MM.1S (cell line): ENCODE measurements at regions not wholly inside any gene's neighbourhood (a gene's known extent, or its start where the extent isn't known, plus 50 kb on each side); places are given as distances from the start of the nearest gene placed in this dataset.

Experiments
- DNase-seq: peaks from one replicate; pipeline ENCODE4 v3.0.0-alpha.2; 2015
- H2AFZ ChIP-seq: fragments of 300-600 bp; sonication (generic); 2 replicates; pipeline ENCODE4 v1.6.0; 2016; ENCODE audit warnings: antibody characterized with exemption, low read length
- H3F3A ChIP-seq: fragments of 300-600 bp; sonication (generic); 2 replicates; pipeline ENCODE4 v1.6.1; 2016; ENCODE audit warnings: mild to moderate bottlenecking, antibody characterized with exemption, low read length, moderate library complexity, mixed read lengths; ENCODE audit not compliant: insufficient read depth
- H3K27ac ChIP-seq: fragments of 300-600 bp; sonication (generic); 2 replicates; pipeline ENCODE4 v1.5.1; 2016; ENCODE audit warnings: mild to moderate bottlenecking, low read length
- H3K27me3 ChIP-seq: fragments of 300-600 bp; sonication (generic); replicated peaks from 2 replicates; pipeline ENCODE4 v1.6.0; 2016; ENCODE audit warnings: low read length; ENCODE audit not compliant: insufficient read depth
- H3K36me3 ChIP-seq: fragments of 300-600 bp; sonication (generic); replicated peaks from 2 replicates; pipeline ENCODE4 v1.6.1; 2016; ENCODE audit warnings: mild to moderate bottlenecking, low read length, mixed read lengths; ENCODE audit not compliant: insufficient read depth
- H3K4me1 ChIP-seq: fragments of 300-600 bp; sonication (generic); 2 replicates; pipeline ENCODE4 v1.6.1; 2016; ENCODE audit warnings: low read length, mixed read lengths
- H3K4me2 ChIP-seq: fragments of 300-600 bp; sonication (generic); 2 replicates; pipeline ENCODE4 v1.6.0; 2016; ENCODE audit warnings: low read depth, low read length
- H3K4me3 ChIP-seq: fragments of 300-600 bp; sonication (generic); 2 replicates; pipeline ENCODE4 v1.5.1; 2016; ENCODE audit warnings: low read length, mixed read lengths
- H3K79me2 ChIP-seq: fragments of 300-600 bp; sonication (generic); 2 replicates; pipeline ENCODE4 v1.6.1; 2016; ENCODE audit warnings: mixed run types, low read length, mixed read lengths
- H3K9ac ChIP-seq: fragments of 300-600 bp; sonication (generic); 2 replicates; pipeline ENCODE4 v1.6.1; 2016; ENCODE audit warnings: low read length, mixed read lengths
- H3K9me2 ChIP-seq: fragments of 300-600 bp; sonication (generic); replicated peaks from 2 replicates; pipeline ENCODE4 v1.6.1; 2016; ENCODE audit warnings: mild to moderate bottlenecking, low read length, mixed read lengths; ENCODE audit not compliant: insufficient read depth
- H3K9me3 ChIP-seq: fragments of 300-600 bp; sonication (generic); replicated peaks from 2 replicates; pipeline ENCODE4 v1.6.1; 2016; ENCODE audit warnings: mild to moderate bottlenecking, low read length, mixed read lengths; ENCODE audit not compliant: insufficient read depth
- H4K20me1 ChIP-seq: fragments of 300-600 bp; sonication (generic); 2 replicates; pipeline ENCODE4 v1.6.1; 2016; ENCODE audit warnings: mild to moderate bottlenecking, low read length, moderate library complexity, mixed read lengths; ENCODE audit not compliant: insufficient read depth
- CTCF ChIP-seq: fragments of 300-600 bp; sonication (generic); IDR thresholded peaks from 2 replicates; pipeline ENCODE4 v1.5.1; 2016; ENCODE audit warnings: antibody characterized with exemption, low read length, mixed read lengths
- EZH2 ChIP-seq: fragments of 300-600 bp; sonication (generic); optimal IDR thresholded peaks from 2 replicates; pipeline ENCODE3; 2017; ENCODE audit warnings: low read depth, mild to moderate bottlenecking, antibody characterized with exemption, low read length, mixed read lengths
- EZH2phosphoT487 ChIP-seq: fragments of 300-600 bp; sonication (generic); IDR thresholded peaks from 2 replicates; pipeline ENCODE4 v1.6.1; 2018; ENCODE audit warnings: antibody characterized with exemption, low read length

- TF ChIP-seq EZH2 (no peak), CTCF (no peak), EZH2phosphoT487 (no peak)
These were observed 256.0 kb downstream of the LY86 start for GRCh38 chr6:6844530-6844929.

GRCh38 chr6:6845603-6846002 is 257.1 kb downstream of the LY86 start:
- Histone ChIP-seq H3F3A (no peaks in the 10 kb centered on the region), H3K9me2 (no peaks in the 10 kb centered on the region), H3K27me3 (no peaks in the 10 kb centered on the region), H3K79me2 (no peaks in the 10 kb centered on the region), H3K4me2 (no peak overlapping the region), H3K36me3 (no peaks in the 10 kb centered on the region), H3K9me3 (no peaks in the 10 kb centered on the region), H3K4me1 (no peaks in the 10 kb centered on the region), H3K9ac (no peak overlapping the region), H2AFZ (no peak overlapping the region), H3K27ac (no peak overlapping the region), H3K4me3 (no peak overlapping the region), H4K20me1 (no peaks in the 10 kb centered on the region)
- DNase-seq = no peak
- TF ChIP-seq CTCF (no peak), EZH2phosphoT487 (no peak), EZH2 (no peak)

More at GRCh38 chr6:6844530-6844929, 256.0 kb downstream of the LY86 start:
- no peaks in the 10 kb centered on the region for H3K27me3 ChIP-seq
- H3K4me2 ChIP-seq = no peak overlapping the region
- H3K79me2 ChIP-seq = no peaks in the 10 kb centered on the region
- no peaks in the 10 kb centered on the region for H3K36me3 ChIP-seq
- H3K9ac ChIP-seq = no peak overlapping the region
- no peak overlapping the region for H3K4me3 ChIP-seq
- H3K27ac ChIP-seq = no peak overlapping the region
- no peaks in the 10 kb centered on the region for H3F3A ChIP-seq
- DNase-seq = no peak
- no peaks in the 10 kb centered on the region for H3K9me3 ChIP-seq
- no peaks in the 10 kb centered on the region for H3K4me1 ChIP-seq
- H3K9me2 ChIP-seq = no peaks in the 10 kb centered on the region
- no peak overlapping the region for H2AFZ ChIP-seq
- H4K20me1 ChIP-seq = no peaks in the 10 kb centered on the region

- TF ChIP-seq EZH2 (no peak), CTCF (no peak), EZH2phosphoT487 (no peak)
- Histone ChIP-seq H3K4me3 (no peak overlapping the region), H3K4me2 (no peak overlapping the region), H3K4me1 (no peaks in the 10 kb centered on the region), H3K36me3 (no peaks in the 10 kb centered on the region), H3K27me3 (no peaks in the 10 kb centered on the region), H3K9me3 (no peaks in the 10 kb centered on the region), H3F3A (no peaks in the 10 kb centered on the region), H4K20me1 (no peaks in the 10 kb centered on the region), H3K9me2 (no peaks in the 10 kb centered on the region), H3K27ac (no peak overlapping the region), H3K9ac (no peak overlapping the region), H2AFZ (no peak overlapping the region), H3K79me2 (no peaks in the 10 kb centered on the region)
- no peak for DNase-seq
These were observed 259.1 kb downstream of the LY86 start for GRCh38 chr6:6847591-6847990.
